Ishikawa (cell line): ENCODE measurements at regions not wholly inside any gene's neighbourhood (a gene's known extent, or its start where the extent isn't known, plus 50 kb on each side); places are given as distances from the start of the nearest gene placed in this dataset.

ENCODE experiments used
- CEBPB ChIP-seq: IDR thresholded peaks from 2 replicates; pipeline ENCODE4 v1.6.1; 2012
- CREB1 ChIP-seq: IDR thresholded peaks from 2 replicates; pipeline ENCODE4 v1.6.1; 2012; ENCODE audit warnings: low read depth
- EGR1 ChIP-seq: IDR thresholded peaks from 2 replicates; pipeline ENCODE4 v1.6.1; 2012
- EP300 ChIP-seq: IDR thresholded peaks from 2 replicates; pipeline ENCODE4 v1.6.1; 2012; ENCODE audit warnings: borderline replicate concordance
- FOXM1 ChIP-seq: IDR thresholded peaks from 2 replicates; pipeline ENCODE4 v1.6.1; 2012; ENCODE audit warnings: low read depth, borderline replicate concordance
- NFIC ChIP-seq: IDR thresholded peaks from 2 replicates; pipeline ENCODE4 v1.6.1; 2012
- RAD21 ChIP-seq: IDR thresholded peaks from 2 replicates; pipeline ENCODE4 v1.6.1; 2012; ENCODE audit warnings: low read depth
- TAF1 ChIP-seq: IDR thresholded peaks from 2 replicates; pipeline ENCODE4 v1.6.1; 2012; ENCODE audit warnings: low read depth, mild to moderate bottlenecking
- TCF12 ChIP-seq: IDR thresholded peaks from 2 replicates; pipeline ENCODE4 v1.6.1; 2012; ENCODE audit warnings: low read depth
- TEAD4 ChIP-seq: IDR thresholded peaks from 2 replicates; pipeline ENCODE4 v1.6.1; 2012
- YY1 ChIP-seq: IDR thresholded peaks from 2 replicates; pipeline ENCODE4 v1.6.1; 2012; ENCODE audit warnings: low read depth
- ZBTB7A ChIP-seq: IDR thresholded peaks from 2 replicates; pipeline ENCODE4 v1.6.1; 2012; ENCODE audit warnings: low read depth
- TF ChIP-seq, protein P1 (sequence below): IDR thresholded peaks from 2 replicates; pipeline ENCODE4 v1.6.1; 2012
- TF ChIP-seq, protein P2 (sequence below): IDR thresholded peaks from 2 replicates; pipeline ENCODE4 v1.6.1; 2012
- TF ChIP-seq, protein P3 (sequence below): IDR thresholded peaks from 2 replicates; pipeline ENCODE4 v1.6.1; 2012; ENCODE audit warnings: low read depth, mild to moderate bottlenecking

DNA sequence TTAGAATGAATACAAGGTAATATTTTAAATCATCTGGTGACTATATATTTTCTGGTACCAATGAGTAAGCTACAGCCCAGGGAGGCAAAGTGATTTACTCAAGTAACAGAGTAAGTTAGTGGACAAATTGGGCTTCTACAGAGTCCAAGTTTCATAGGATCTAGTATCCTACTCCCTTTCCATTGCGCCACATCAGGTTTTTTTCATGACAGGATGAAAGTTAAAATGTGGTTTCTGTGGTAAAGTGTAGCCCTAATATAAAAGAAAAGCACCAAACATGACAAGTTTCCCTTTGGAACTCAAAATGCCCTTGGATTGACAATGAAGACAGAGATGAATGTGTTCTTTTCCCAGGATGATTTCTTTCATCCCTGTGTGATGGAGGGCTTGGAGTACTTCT is 350.8 kb upstream of the ZNF385D start:
- no peak for TF ChIP-seq TAF1

DNA sequence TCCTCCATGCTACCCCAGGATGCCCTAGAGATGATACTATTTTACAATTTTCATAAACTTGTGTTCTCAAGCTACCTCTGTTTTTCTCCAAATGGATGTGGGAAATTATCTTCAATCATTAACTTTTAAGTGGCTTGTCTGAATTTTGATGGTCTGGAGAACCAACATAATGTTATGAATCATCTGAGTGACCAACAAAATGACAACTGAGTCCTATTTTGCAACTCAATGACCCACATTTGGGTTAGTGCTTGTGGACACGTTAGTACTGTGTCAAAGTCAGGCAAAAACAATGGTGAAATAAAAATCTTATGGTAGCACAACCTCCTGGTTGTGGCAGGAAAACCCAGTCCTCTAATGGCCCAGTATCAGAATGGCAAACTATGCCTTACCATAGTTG is 352.4 kb upstream of the ZNF385D start:
- no peak for TF ChIP-seq TEAD4
- TF ChIP-seq NFIC: no peak
- TF ChIP-seq CEBPB: no peak
- TF ChIP-seq RAD21: no peak
- TF ChIP-seq, protein P1, sequence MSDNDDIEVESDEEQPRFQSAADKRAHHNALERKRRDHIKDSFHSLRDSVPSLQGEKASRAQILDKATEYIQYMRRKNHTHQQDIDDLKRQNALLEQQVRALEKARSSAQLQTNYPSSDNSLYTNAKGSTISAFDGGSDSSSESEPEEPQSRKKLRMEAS: no peak
- TF ChIP-seq, protein P2, sequence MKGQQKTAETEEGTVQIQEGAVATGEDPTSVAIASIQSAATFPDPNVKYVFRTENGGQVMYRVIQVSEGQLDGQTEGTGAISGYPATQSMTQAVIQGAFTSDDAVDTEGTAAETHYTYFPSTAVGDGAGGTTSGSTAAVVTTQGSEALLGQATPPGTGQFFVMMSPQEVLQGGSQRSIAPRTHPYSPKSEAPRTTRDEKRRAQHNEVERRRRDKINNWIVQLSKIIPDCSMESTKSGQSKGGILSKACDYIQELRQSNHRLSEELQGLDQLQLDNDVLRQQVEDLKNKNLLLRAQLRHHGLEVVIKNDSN: no peak
- TF ChIP-seq, protein P3, sequence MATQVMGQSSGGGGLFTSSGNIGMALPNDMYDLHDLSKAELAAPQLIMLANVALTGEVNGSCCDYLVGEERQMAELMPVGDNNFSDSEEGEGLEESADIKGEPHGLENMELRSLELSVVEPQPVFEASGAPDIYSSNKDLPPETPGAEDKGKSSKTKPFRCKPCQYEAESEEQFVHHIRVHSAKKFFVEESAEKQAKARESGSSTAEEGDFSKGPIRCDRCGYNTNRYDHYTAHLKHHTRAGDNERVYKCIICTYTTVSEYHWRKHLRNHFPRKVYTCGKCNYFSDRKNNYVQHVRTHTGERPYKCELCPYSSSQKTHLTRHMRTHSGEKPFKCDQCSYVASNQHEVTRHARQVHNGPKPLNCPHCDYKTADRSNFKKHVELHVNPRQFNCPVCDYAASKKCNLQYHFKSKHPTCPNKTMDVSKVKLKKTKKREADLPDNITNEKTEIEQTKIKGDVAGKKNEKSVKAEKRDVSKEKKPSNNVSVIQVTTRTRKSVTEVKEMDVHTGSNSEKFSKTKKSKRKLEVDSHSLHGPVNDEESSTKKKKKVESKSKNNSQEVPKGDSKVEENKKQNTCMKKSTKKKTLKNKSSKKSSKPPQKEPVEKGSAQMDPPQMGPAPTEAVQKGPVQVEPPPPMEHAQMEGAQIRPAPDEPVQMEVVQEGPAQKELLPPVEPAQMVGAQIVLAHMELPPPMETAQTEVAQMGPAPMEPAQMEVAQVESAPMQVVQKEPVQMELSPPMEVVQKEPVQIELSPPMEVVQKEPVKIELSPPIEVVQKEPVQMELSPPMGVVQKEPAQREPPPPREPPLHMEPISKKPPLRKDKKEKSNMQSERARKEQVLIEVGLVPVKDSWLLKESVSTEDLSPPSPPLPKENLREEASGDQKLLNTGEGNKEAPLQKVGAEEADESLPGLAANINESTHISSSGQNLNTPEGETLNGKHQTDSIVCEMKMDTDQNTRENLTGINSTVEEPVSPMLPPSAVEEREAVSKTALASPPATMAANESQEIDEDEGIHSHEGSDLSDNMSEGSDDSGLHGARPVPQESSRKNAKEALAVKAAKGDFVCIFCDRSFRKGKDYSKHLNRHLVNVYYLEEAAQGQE: no peak
- no peak for TF ChIP-seq TCF12
- TF ChIP-seq EP300: no peak
- no peak for TF ChIP-seq EGR1
- TF ChIP-seq FOXM1: no peak
- no peak for TF ChIP-seq ZBTB7A

DNA sequence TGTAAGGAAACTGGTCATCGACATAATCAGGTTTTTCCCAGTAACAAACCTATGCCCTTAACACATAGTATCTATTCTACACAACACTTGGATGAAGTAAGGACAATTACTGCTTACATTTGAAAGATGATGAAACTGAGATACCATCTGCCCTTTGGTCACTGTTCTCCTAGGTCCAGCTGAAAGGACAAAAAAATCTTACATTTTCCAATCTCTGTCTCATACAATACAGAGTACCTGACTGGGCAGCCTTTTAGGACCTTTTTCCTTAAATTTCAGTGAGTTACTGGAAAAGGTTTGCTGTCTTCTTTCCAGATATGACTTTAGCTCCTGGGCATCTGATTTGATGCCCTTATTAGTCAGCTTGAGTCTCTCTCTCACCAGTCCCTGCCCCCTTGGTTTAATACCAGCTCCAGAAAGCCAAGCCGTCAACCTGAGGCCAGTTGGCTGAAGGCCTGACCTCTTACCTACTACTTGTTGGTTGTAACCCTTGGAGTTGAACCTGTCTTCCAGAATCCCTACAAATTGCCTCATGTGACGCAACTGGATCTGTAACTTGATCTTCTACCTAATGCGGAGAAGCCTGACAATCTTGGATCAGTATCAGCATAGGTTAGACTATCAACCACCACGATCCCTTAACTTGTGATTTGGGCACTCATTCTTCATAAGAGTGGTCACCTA is 355.3 kb upstream of the ZNF385D start:
- TF ChIP-seq YY1: no peak
- TF ChIP-seq, protein P2: no peak
- TF ChIP-seq EGR1: no peak
- TF ChIP-seq CREB1: no peak
- no peak for TF ChIP-seq TAF1
- TF ChIP-seq CEBPB: no peak
- TF ChIP-seq ZBTB7A: no peak
- TF ChIP-seq TCF12: no peak
- TF ChIP-seq, protein P3: no peak
- TF ChIP-seq TEAD4: no peak
- TF ChIP-seq RAD21: no peak
- TF ChIP-seq EP300: no peak
- TF ChIP-seq, protein P1: no peak

DNA sequence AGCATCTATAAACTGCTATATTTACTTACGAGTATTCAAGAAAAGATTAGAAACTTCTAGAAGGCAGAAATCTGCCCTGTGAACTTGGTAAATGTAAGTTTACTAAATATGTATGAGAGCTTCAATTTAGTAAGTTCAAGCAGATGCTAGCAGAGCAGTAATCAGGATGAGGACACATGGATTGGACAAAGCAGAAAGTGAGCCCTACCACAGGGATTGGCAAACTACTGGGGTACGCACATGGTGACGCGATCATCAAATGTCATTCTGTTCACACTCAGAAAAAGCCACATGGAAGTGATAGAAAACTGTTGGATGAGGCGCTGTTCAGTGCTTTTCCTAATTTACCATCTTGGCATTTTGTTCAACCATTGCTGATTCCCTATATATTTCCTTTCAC is 360.2 kb upstream of the ZNF385D start:
- TF ChIP-seq, protein P1: no peak
- TF ChIP-seq CREB1: no peak
- no peak for TF ChIP-seq NFIC
- no peak for TF ChIP-seq FOXM1
- no peak for TF ChIP-seq TCF12
- TF ChIP-seq TAF1: no peak
- TF ChIP-seq, protein P2: no peak
- TF ChIP-seq, protein P3: no peak
- TF ChIP-seq CEBPB: no peak
- TF ChIP-seq YY1: no peak
- no peak for TF ChIP-seq EP300
- no peak for TF ChIP-seq ZBTB7A
- no peak for TF ChIP-seq RAD21
- no peak for TF ChIP-seq EGR1
- no peak for TF ChIP-seq TEAD4
